RPMI7951 (cell line): ENCODE measurements at regions not wholly inside any gene's neighbourhood (a gene's known extent, or its start where the extent isn't known, plus 50 kb on each side); places are given as distances from the start of the nearest gene placed in this dataset.

Experiments
- DNase-seq: peaks from one replicate; pipeline ENCODE4 v3.0.0-alpha.2; 2012; ENCODE audit warnings: low read depth

GRCh38 chrX:147838465-147839131 is 73.1 kb upstream of the FMR1 start:
- DNase-seq = no peak

DNA sequence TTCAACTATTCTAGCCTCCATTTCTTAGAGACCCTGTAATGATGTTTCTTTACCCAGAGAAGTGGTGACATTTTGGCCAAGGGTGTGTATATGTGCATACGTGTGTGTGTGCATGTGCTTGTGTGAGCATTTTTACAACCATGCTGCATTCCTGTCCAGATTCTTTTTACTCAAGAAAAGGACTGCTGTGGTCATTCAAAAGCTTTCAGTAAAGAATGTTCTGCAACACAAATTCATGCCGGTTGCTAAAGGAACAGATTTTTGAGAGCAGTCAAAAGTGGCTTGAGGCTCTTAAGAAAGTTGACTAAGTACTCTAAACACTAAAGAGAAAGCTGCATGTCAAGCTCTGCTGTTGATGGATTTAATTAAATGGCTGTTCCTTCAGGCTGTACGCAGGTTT is 65.0 kb upstream of the FMR1 start:
- DNase-seq = no peak

DNA sequence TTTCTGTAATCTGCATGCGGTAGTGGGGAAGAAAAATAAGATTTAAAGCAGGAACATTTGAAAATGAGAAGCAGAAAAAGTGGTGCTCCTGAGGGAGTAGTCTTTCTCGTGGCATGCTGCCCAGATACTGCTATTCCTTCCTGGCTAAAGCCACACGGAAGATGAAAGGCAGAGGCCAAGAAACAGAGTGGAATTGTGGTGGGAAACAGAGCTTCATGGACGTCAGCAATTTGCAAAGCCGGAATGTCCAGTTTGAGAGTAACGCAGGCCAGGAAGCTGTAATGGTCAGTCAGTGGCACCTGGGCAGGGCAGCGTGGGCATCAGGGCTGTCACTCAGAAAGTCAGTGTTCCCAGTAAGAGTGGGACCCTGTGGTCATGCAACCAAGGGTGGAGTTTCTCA is 63.7 kb upstream of the FMR1 start:
- no peak for DNase-seq

- no peak for DNase-seq
These were observed 62.9 kb upstream of the FMR1 start for GRCh38 chrX:147848543-147849443.

DNA sequence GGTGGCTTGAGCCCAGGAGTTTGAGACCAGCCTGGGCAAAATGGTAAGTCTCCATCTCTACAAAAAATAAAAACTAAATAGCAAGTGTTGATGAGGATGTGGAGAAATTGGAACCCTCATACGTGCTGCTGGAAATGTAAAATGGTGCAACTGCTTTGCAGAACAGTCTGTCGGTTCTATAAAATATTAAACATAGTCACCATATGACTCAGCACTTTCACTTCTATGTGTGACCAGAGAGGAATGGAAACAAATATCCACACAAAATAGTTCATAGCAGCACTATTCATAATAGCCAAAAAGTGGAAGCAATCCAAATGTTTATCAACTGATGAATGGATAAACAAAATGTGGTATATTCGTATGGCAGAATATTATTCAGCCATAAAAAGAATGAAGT is 60.8 kb upstream of the FMR1 start:
- DNase-seq = no peak

DNA sequence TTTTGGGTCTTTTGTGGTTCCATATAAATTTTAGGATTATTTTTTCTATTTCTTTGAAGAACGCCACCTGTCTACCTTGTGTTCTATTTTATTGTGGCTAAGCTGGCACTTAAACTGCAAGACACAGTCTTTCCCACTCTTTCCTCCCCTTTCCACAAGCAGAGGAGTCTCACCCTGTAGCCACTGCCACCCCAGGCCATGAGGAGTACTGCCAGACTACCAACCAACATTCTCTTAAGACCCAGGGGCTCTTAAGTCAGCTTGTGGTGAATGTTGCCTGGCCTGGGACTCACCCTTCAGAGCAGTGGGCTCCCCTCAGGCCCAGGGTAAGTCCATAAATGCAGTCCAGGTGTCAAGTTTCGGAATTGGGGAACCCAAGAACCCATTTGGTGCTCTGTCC is 58.0 kb upstream of the FMR1 start:
- no peak for DNase-seq

GRCh38 chrX:147859666-147860065 is 52.1 kb upstream of the FMR1 start:
- no peak for DNase-seq
